Dermis microvascular lymphatic vessel endothelial cell (primary cell): ENCODE measurements at regions not wholly inside any gene's neighbourhood (a gene's known extent, or its start where the extent isn't known, plus 50 kb on each side); places are given as distances from the start of the nearest gene placed in this dataset.

Source experiments
- DNase-seq, 2 donors: peaks; one replicate each; pipeline versions ENCODE4 v3.0.0 to v3.0.0-alpha.2; 2010; ENCODE audit warnings: low read depth in 2 of 2

DNA sequence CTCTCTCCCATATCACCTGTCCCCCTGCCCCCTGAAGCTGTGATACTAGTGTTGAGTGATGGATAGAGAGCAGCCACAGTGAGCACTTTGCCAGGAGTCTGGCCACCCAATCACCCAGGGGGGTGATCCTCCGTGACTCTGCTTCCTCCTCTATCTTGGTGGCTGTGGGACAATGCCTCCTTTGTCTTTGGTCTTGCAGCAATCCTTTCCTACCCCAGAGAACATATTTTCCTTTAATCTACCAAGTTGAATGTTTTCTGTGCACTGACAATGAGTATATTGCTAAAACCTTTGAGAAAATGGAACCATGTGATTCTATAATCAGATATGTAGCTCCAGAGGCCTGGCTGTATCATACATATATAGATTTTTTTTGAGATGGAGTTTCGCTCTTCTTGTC lies 58.1 kb upstream of the HEPHL1 start:
- DNase-seq = no peak

DNA sequence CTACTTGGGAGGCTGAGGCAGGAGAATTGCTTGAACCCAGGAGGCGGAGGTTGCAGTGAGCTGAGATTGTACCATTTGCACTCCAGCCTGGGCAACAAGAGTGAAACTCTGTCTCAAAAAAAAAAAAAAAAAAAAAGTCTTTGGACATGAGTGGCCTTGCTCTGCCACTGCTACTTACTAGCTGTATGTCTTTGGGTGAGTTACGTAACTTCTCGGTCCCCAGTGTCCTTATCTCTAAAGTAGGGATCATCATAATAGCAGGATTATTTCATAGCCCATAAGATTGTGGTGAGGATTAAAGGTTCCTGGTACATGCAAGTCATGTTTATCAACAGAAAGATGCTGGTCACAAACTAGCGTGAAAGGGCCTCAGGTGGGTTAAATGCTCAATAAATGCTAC lies 53.9 kb upstream of the HEPHL1 start:
- no peak for DNase-seq

DNA sequence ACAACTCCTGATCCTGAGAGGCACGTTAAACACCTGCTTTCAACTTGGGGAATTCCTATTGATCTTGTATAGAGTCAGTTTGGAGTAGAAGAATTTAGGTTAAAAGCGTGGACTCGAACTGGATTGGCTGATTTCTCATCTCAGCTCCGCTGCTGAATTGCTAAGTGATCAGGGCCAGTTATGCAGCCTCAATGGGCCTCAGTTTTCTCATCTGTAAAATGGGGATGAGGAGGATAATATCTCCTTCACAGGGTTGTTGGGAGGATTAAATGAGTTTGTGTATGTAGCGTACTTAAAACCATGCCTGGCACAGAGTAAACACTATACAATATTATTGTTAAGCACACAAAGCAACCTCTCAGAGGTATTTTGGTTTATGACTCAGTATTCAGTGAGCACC lies 53.2 kb upstream of the HEPHL1 start:
- no peak for DNase-seq

DNA sequence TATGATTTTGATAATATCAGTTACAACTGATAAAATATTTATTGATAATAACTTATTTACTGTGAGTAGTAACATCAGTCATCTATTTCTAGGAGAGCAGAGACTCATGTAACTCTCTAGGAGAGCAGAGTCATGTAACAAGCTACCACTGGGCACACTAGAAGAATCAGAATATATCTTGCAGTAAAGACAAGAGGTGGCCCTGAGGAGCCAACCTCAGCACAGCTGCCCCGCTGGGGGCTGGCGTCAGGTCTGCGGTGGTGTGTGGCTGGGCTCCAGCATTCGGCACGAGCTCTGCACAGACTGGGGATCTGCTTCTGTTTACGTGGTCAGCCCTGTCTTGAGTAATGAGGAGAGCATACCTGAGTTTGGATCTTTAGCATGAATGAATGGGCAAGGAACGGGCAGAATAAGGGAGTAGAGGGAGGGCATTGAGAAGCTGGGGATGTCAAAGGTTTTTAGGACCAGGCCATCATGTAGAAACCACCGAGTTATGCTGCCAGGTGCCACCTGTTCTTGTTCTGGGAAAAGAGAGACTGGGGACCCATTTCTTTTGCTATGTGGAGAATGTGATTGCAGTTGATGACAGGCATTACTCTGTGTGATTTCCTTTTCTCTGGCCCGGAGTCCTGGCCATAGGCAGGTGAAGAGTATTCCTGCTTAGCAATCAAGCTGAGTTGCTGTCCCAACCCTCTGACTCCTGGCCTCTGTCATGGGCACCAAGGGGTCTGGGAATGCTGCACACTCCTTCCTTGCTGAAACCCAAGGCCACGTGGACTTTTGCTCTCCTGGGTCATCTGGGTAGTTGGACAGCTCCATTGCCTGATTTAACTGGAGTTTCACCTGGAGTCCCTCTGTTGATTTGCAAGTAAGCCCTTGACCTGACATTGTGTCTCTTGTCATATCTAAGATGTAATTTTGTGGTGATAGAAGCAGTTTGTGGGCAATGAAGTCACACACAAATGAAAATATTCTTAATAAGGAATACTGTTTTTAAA lies 50.9 kb upstream of the HEPHL1 start:
- no peak for DNase-seq
